ENCODE measurements at regions not wholly inside any gene's neighbourhood (a gene's known extent, or its start where the extent isn't known, plus 50 kb on each side); places are given as distances from the start of the nearest gene placed in this dataset.

GRCh38 chr2:33791625-33792024, 192.5 kb upstream of the FAM98A start:
- TF ChIP-seq CTCF (IDR thresholded peaks at IDR 0.05) = no peak
- no peak for TF ChIP-seq POLR2A (IDR thresholded peaks at IDR 0.05)

All from right lobe of liver (tissue), 4 donors.